ENCODE measurements at regions not wholly inside any gene's neighbourhood (a gene's known extent, or its start where the extent isn't known, plus 50 kb on each side); places are given as distances from the start of the nearest gene placed in this dataset.
"Not testable (repeated sequence)": the region's sequence is repeated elsewhere in the genome, so short reads cannot be mapped to it uniquely, and the experiment has no call there.

DNA sequence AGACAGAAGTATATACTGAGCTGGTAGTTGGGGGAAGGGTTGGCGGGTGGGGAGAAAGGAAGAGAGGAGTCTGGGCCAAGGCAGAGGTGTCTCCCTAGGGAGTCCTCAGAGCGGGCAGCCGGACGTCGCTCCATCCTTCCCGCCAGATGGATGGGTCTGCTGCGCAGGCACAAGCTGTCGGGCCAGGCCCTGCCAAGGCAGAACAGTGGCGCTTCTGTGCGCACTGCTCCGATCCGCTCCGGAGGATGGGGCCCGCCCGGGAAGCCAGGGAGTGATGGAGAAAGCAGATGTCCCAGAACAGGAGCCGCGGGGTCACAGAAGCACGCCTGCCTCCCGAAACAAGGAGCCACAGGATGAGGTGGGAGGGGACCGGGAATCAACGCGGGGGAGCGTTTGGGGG lies 941.4 kb upstream of the DEFB115 start:
- not testable (repeated sequence) for TF ChIP-seq YY1 (IDR thresholded peaks at IDR 0.05; ENCODE audit: insufficient read depth, insufficient read length); ZNF274 (IDR thresholded peaks at IDR 0.05; ENCODE audit: low read depth, low read length)

Measured in NT2/D1 (cell line).